ENCODE measurements at regions not wholly inside any gene's neighbourhood (a gene's known extent, or its start where the extent isn't known, plus 50 kb on each side); places are given as distances from the start of the nearest gene placed in this dataset.

GRCh38 chr5:155475318-155475717 is 461.8 kb downstream of the KIF4B start:
- no peak overlapping the region for H3K27ac ChIP-seq (ENCODE audit: insufficient read depth, low read length)
- in situ Hi-C loops (cut with MboI; ENCODE audit: low sequenced_read_pairs): no loop called here
- H3K4me2 ChIP-seq (ENCODE audit: low read depth, low read length): no peak overlapping the region
- H4K20me1 ChIP-seq (ENCODE audit: insufficient read depth, low read length): no peaks in the 10 kb centered on the region
- H4K91ac ChIP-seq (ENCODE audit: insufficient read depth, low read depth, low read length): no peak overlapping the region
- H3K27me3 ChIP-seq (ENCODE audit: control insufficient read depth, insufficient read depth, low read length): no peaks in the 10 kb centered on the region
- H3K23ac ChIP-seq (ENCODE audit: low read depth, low read length): no peak overlapping the region
- DNase-seq (no peak), ATAC-seq (ENCODE audit: low read depth) (no peak)
- H3K4me1 ChIP-seq (ENCODE audit: control insufficient read depth, insufficient read depth, low read length): no peaks in the 10 kb centered on the region
- ChIA-PET POLR2A (ENCODE audit: unreplicated experiment) (no interaction called here), CTCF (no interaction called here)
- TF ChIP-seq MXI1 (IDR thresholded peaks at IDR 0.05; ENCODE audit: borderline replicate concordance, low read depth, low read length): no peak
- TF ChIP-seq CHD1 (IDR thresholded peaks at IDR 0.05; ENCODE audit: low read depth, low read length): no peak
- no peak for TF ChIP-seq BHLHE40 (IDR thresholded peaks at IDR 0.05; ENCODE audit: low read depth, low read length)
- no peak for TF ChIP-seq RFX5 (IDR thresholded peaks at IDR 0.05; ENCODE audit: low read depth, low read length)
- no peak for TF ChIP-seq RAD21 (IDR thresholded peaks at IDR 0.05; ENCODE audit: low read length)
- TF ChIP-seq, protein P1, sequence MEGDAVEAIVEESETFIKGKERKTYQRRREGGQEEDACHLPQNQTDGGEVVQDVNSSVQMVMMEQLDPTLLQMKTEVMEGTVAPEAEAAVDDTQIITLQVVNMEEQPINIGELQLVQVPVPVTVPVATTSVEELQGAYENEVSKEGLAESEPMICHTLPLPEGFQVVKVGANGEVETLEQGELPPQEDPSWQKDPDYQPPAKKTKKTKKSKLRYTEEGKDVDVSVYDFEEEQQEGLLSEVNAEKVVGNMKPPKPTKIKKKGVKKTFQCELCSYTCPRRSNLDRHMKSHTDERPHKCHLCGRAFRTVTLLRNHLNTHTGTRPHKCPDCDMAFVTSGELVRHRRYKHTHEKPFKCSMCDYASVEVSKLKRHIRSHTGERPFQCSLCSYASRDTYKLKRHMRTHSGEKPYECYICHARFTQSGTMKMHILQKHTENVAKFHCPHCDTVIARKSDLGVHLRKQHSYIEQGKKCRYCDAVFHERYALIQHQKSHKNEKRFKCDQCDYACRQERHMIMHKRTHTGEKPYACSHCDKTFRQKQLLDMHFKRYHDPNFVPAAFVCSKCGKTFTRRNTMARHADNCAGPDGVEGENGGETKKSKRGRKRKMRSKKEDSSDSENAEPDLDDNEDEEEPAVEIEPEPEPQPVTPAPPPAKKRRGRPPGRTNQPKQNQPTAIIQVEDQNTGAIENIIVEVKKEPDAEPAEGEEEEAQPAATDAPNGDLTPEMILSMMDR (conservative IDR thresholded peaks at IDR 0.05; ENCODE audit: low read depth, low read length): no peak
- no peak for TF ChIP-seq RCOR1 (IDR thresholded peaks at IDR 0.05; ENCODE audit: insufficient replicate concordance, low read length)
- TF ChIP-seq MAZ (IDR thresholded peaks at IDR 0.05; ENCODE audit: borderline replicate concordance, low read depth, low read length): no peak
- TF ChIP-seq SMC3 (IDR thresholded peaks at IDR 0.05; ENCODE audit: low read depth, low read length): no peak
- H3K9me1 ChIP-seq (ENCODE audit: insufficient read depth, low read length): no peaks in the 10 kb centered on the region
- dilution Hi-C loops (cut with HindIII; ENCODE audit: low sequenced_read_pairs, unreplicated experiment): no loop called here
- H2AK5ac ChIP-seq (ENCODE audit: low read depth, low read length): no peak overlapping the region
- H3K9ac ChIP-seq (ENCODE audit: low read depth, low read length): no peak overlapping the region
- H3K56ac ChIP-seq (ENCODE audit: extremely low read depth, insufficient read depth, low read length): no peak overlapping the region
- H3K18ac ChIP-seq (ENCODE audit: low read depth, low read length): no peak overlapping the region
- no peak overlapping the region for H2BK15ac ChIP-seq (ENCODE audit: low read depth, low read length)
- peaks cover 7% of the 10 kb centered on the region for H3K9me3 ChIP-seq (ENCODE audit: control insufficient read depth, insufficient read depth, low read length)
- no peak overlapping the region for H2BK20ac ChIP-seq (ENCODE audit: low read depth, low read length)
- no peaks in the 10 kb centered on the region for H3K79me1 ChIP-seq (ENCODE audit: low read depth in 1 of 2, low read length in 2 of 2)
- no peak overlapping the region for H3K14ac ChIP-seq (replicated peaks; ENCODE audit: low read depth, low read length)
- H4K5ac ChIP-seq (ENCODE audit: low read depth, low read length): no peak overlapping the region
- intact Hi-C loops (cut with micrococcal nuclease): no loop called here
- no peak overlapping the region for H3K4ac ChIP-seq (ENCODE audit: low read depth, low read length)
- no peak overlapping the region for H3K4me3 ChIP-seq (ENCODE audit: insufficient read depth, low read depth, low read length)
- H2AK9ac ChIP-seq (replicated peaks; ENCODE audit: low read depth, low read length, poor library complexity): no peak overlapping the region
- H4K8ac ChIP-seq (ENCODE audit: low read depth in 2 of 2, low read length in 2 of 2): no peak overlapping the region
- H2BK5ac ChIP-seq (ENCODE audit: low read depth, low read length, poor library complexity, severe bottlenecking): no peak overlapping the region
- no peaks in the 10 kb centered on the region for H3K36me3 ChIP-seq (ENCODE audit: control insufficient read depth, insufficient read depth, low read length)
- WGBS, 2 experiments (ENCODE audit: extremely low coverage in 2 of 2, insufficient read length in 1 of 2): no CpG with 5 or more reads among the region's 2 CpGs
- H2BK120ac ChIP-seq (ENCODE audit: low read depth, low read length): no peak overlapping the region
- BruUV-seq (replicated peaks): no TSS peak
- H2AFZ ChIP-seq (replicated peaks; ENCODE audit: low read length, poor library complexity): no peak overlapping the region
